Mesenchymal stem cell (in vitro differentiated cells and primary cell): ENCODE measurements at regions not wholly inside any gene's neighbourhood (a gene's known extent, or its start where the extent isn't known, plus 50 kb on each side); places are given as distances from the start of the nearest gene placed in this dataset.

Source experiments
- DNase-seq: peaks from one replicate; pipeline ENCODE4 v3.0.0-alpha.2; 2013
- H2AFZ ChIP-seq: one replicate; pipeline ENCODE4 v1.6.1; 2013; ENCODE audit warnings: low read depth, mild to moderate bottlenecking, control low read depth, inconsistent platforms, low read length, moderate library complexity
- H2AK5ac ChIP-seq: 2 replicates; pipeline ENCODE4 v1.6.1; 2013; ENCODE audit warnings: low read length, moderate library complexity, mild to moderate bottlenecking, inconsistent platforms; ENCODE audit not compliant: severe bottlenecking
- H2BK120ac ChIP-seq: one replicate; pipeline ENCODE4 v1.6.1; 2013; ENCODE audit warnings: low read depth, mild to moderate bottlenecking, inconsistent platforms, low read length, moderate library complexity
- H2BK12ac ChIP-seq, 2 experiments: one replicate each; pipeline ENCODE4 v1.6.1; 2013; ENCODE audit warnings: inconsistent platforms in 2 of 2, low read length in 2 of 2, mild to moderate bottlenecking in 2 of 2, moderate library complexity in 2 of 2, control low read depth in 1 of 2
- H2BK15ac ChIP-seq: one replicate; pipeline ENCODE4 v1.6.1; 2013; ENCODE audit warnings: mild to moderate bottlenecking, low read depth, inconsistent platforms; ENCODE audit not compliant: poor library complexity, severe bottlenecking
- H2BK5ac ChIP-seq: 2 replicates; pipeline ENCODE4 v1.6.1; 2013; ENCODE audit warnings: low read depth, mild to moderate bottlenecking, low read length, control low read depth, inconsistent platforms; ENCODE audit not compliant: poor library complexity, severe bottlenecking
- H3K14ac ChIP-seq, 2 experiments: one replicate each; pipeline ENCODE4 v1.6.1; 2013; ENCODE audit warnings: inconsistent platforms in 2 of 2, low read length in 2 of 2, control low read depth in 1 of 2, mild to moderate bottlenecking in 1 of 2, moderate library complexity in 1 of 2
- H3K18ac ChIP-seq, 2 experiments: one replicate each; pipeline ENCODE4 v1.6.1; 2013; ENCODE audit warnings: inconsistent platforms in 2 of 2, low read length in 2 of 2, control low read depth in 1 of 2, low read depth in 1 of 2, mild to moderate bottlenecking in 1 of 2
- H3K23ac ChIP-seq, 2 experiments: one replicate each; pipeline ENCODE4 v1.6.1; 2013; ENCODE audit warnings: inconsistent platforms in 2 of 2, low read length in 2 of 2, mild to moderate bottlenecking in 2 of 2, moderate library complexity in 2 of 2, control low read depth in 1 of 2
- H3K27ac ChIP-seq: 2 replicates; pipeline ENCODE4 v1.5.1; 2013; ENCODE audit warnings: mild to moderate bottlenecking, moderate library complexity, low read length, control low read depth, inconsistent platforms; ENCODE audit not compliant: poor library complexity, severe bottlenecking
- H3K27me3 ChIP-seq, 2 experiments: 2 replicates each; pipeline versions ENCODE4 v1.6.1 to v1.7.0; 2013; ENCODE audit warnings: low read length in 2 of 2, mild to moderate bottlenecking in 2 of 2, moderate library complexity in 2 of 2, control low read depth in 1 of 2, inconsistent platforms in 1 of 2; ENCODE audit not compliant: control insufficient read depth in 1 of 2, insufficient read depth in 1 of 2
- H3K36me3 ChIP-seq, 2 experiments: 2 replicates each; pipeline versions ENCODE4 v1.6.1 to v1.7.0; 2013; ENCODE audit warnings: low read length in 2 of 2, control low read depth in 1 of 2, inconsistent platforms in 1 of 2, low read depth in 1 of 2, mild to moderate bottlenecking in 1 of 2; ENCODE audit not compliant: insufficient read depth in 2 of 2, control insufficient read depth in 1 of 2
- H3K4ac ChIP-seq, 2 experiments: one replicate each; pipeline ENCODE4 v1.6.1; 2013; ENCODE audit warnings: inconsistent platforms in 2 of 2, low read length in 2 of 2, mild to moderate bottlenecking in 2 of 2, moderate library complexity in 2 of 2, control low read depth in 1 of 2, low read depth in 1 of 2
- H3K4me1 ChIP-seq: 2 replicates; pipeline ENCODE4 v1.6.1; 2013; ENCODE audit warnings: low read depth, low read length, control low read depth; ENCODE audit not compliant: control insufficient read depth, insufficient read depth
- H3K4me2 ChIP-seq: 2 replicates; pipeline ENCODE4 v1.6.1; 2013; ENCODE audit warnings: low read length, mild to moderate bottlenecking, inconsistent platforms; ENCODE audit not compliant: poor library complexity, severe bottlenecking
- H3K4me3 ChIP-seq, 2 experiments: 2 replicates each; pipeline versions ENCODE4 v1.5.1 to v1.7.0; 2013; ENCODE audit warnings: low read length in 2 of 2, mild to moderate bottlenecking in 2 of 2, control low read depth in 1 of 2, low read depth in 1 of 2; ENCODE audit not compliant: insufficient read depth in 1 of 2
- H3K79me1 ChIP-seq: replicated peaks from 2 replicates; pipeline ENCODE4 v1.6.1; 2013; ENCODE audit warnings: mild to moderate bottlenecking, control low read depth, low read length, inconsistent platforms; ENCODE audit not compliant: poor library complexity, severe bottlenecking
- H3K9ac ChIP-seq: 2 replicates; pipeline ENCODE4 v1.7.0; 2013; ENCODE audit warnings: mild to moderate bottlenecking, low read length, moderate library complexity
- H3K9me3 ChIP-seq: 2 replicates; pipeline ENCODE4 v1.7.0; 2013; ENCODE audit warnings: mild to moderate bottlenecking, low read length; ENCODE audit not compliant: control insufficient read depth
- H4K8ac ChIP-seq: one replicate; pipeline ENCODE4 v1.6.1; 2013; ENCODE audit warnings: inconsistent platforms, mild to moderate bottlenecking, low read length, moderate library complexity
- H4K91ac ChIP-seq: one replicate; pipeline ENCODE4 v1.6.1; 2013; ENCODE audit warnings: mild to moderate bottlenecking, low read length, inconsistent platforms
- WGBS: methylation state at CpG from one replicate; pipeline ENCODE4 v1.1.7; 2013; ENCODE audit warnings: mixed read lengths; 5-methylcytosine and 5-hydroxymethylcytosine counted together

DNA sequence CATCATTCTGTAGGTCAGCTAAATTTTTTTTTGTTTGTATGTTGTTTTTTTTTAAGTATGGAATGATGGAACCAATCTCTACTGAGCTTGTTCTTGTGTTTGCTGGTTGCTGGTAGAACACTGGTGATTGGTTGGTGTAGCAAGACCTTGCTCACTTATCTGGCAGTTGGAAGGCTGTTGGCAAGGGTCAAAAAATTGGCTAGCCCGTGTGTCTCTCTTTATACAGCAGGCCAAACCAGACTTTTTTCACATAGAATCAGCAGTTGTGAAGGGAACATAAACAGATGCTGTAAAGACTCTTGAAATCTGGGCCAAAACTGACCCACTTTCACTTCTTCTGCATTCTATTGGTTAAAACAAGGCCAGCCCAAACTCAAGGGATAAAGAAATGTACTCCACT, 2026.5 kb downstream of the LRRC4C start:
- Histone ChIP-seq H4K8ac (no peak overlapping the region), H2AK5ac (no peak overlapping the region), H3K4me2 (no peak overlapping the region), H2BK5ac (no peak overlapping the region), H3K4me1 (no peaks in the 10 kb centered on the region), H2AFZ (no peak overlapping the region), H3K14ac (no peak overlapping the region), H4K91ac (no peak overlapping the region), H3K9me3 (no peaks in the 10 kb centered on the region), H3K23ac (no peak overlapping the region), H3K36me3 (no peaks in the 10 kb centered on the region), H3K9ac (no peak overlapping the region), H3K4ac (no peak overlapping the region), H3K4me3 (no peak overlapping the region), H3K27me3 (no peaks in the 10 kb centered on the region), H3K27ac (no peak overlapping the region), H2BK12ac (no peak overlapping the region), H3K79me1 (no peaks in the 10 kb centered on the region), H3K18ac (no peak overlapping the region), H2BK120ac (no peak overlapping the region), H2BK15ac (no peak overlapping the region)
- DNase-seq = no peak
- 20% methylated on average over 1 of the region's 1 CpG for WGBS

DNA sequence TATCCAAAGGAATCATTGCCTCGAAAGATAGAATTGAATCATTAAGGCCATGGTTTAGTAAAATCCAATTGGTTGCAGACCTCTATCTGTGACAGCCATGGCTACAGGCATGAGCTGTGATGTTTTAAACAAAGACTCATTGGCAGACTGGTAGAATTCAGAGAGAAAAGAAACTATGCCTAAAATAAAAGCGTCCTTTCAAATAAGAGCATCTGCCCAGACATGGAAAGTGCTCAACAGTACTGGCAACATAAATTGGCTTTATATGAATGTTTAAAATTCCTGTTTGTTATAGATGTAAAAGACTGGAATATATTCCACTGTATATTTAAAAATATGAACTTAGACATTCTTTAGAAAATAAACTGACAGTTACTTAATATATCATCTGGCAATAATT, 2034.2 kb downstream of the LRRC4C start:
- Histone ChIP-seq H3K4me2 (no peak overlapping the region), H2BK12ac (no peak overlapping the region), H3K18ac (no peak overlapping the region), H4K8ac (no peak overlapping the region), H3K27me3 (no peaks in the 10 kb centered on the region), H3K4me1 (no peaks in the 10 kb centered on the region), H3K4ac (no peak overlapping the region), H2BK15ac (no peak overlapping the region), H3K23ac (no peak overlapping the region), H3K9ac (no peak overlapping the region), H3K4me3 (no peak overlapping the region), H2BK120ac (no peak overlapping the region), H3K14ac (no peak overlapping the region), H3K79me1 (no peaks in the 10 kb centered on the region), H3K9me3 (no peaks in the 10 kb centered on the region), H4K91ac (no peak overlapping the region), H3K27ac (no peak overlapping the region), H3K36me3 (no peaks in the 10 kb centered on the region), H2AFZ (no peak overlapping the region), H2AK5ac (no peak overlapping the region), H2BK5ac (no peak overlapping the region)
- no peak for DNase-seq
- 100% methylated on average over 1 of the region's 2 CpGs for WGBS

DNA sequence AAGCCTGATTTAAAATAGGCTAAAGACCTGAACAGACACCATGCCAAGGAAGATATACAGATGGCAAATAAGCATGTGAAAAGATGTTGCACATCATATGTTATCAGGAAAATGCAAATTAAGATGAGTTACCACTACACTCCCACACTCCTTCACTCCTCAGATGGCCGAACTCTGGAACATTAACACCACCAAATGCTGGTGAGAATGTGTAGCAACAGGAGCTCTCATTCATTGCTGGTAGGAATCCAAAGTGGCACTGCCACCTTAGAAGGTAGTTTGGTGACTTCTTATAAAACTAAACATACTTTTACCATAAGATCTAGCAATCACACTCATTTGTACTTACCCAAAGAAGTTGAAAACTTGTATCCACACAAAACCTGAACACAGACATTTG, 2047.3 kb downstream of the LRRC4C start:
- H3K4me1 ChIP-seq = no peaks in the 10 kb centered on the region
- H3K23ac ChIP-seq = no peak overlapping the region
- H3K27ac ChIP-seq = no peak overlapping the region
- H2BK15ac ChIP-seq = no peak overlapping the region
- 50% methylated on average over 1 of the region's 1 CpG for WGBS
- H2AFZ ChIP-seq = no peak overlapping the region
- H2BK12ac ChIP-seq = no peak overlapping the region
- H3K27me3 ChIP-seq = no peaks in the 10 kb centered on the region
- H3K9ac ChIP-seq = no peak overlapping the region
- no peak overlapping the region for H4K8ac ChIP-seq
- no peak overlapping the region for H2AK5ac ChIP-seq
- H3K14ac ChIP-seq = no peak overlapping the region
- H3K79me1 ChIP-seq = no peaks in the 10 kb centered on the region
- no peaks in the 10 kb centered on the region for H3K36me3 ChIP-seq
- H3K4ac ChIP-seq = no peak overlapping the region
- H3K4me2 ChIP-seq = no peak overlapping the region
- no peak overlapping the region for H4K91ac ChIP-seq
- H2BK120ac ChIP-seq = no peak overlapping the region
- H2BK5ac ChIP-seq = no peak overlapping the region
- H3K9me3 ChIP-seq = peaks cover 11% of the 10 kb centered on the region
- no peak overlapping the region for H3K18ac ChIP-seq
- DNase-seq = no peak
- H3K4me3 ChIP-seq = no peak overlapping the region

DNA sequence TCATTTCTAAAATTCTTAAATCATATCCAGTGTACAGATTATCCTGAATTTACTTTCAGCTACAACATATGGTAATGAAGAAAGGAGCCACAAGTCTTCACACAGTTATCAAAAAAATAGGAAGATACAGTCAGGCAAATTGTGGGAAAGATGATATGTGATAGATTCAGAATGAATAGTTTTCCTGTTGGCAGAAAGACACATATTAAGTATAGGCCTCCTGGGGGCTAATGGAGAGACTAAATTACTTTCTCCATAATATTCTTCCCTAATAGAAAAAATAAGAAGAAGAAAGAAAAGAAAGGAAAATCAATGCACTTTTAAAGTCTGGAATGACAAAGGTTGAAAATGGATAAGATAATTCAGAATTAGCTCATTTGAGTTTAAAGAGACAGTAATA, 2073.5 kb downstream of the LRRC4C start:
- no peak overlapping the region for H3K14ac ChIP-seq
- H3K27me3 ChIP-seq = no peaks in the 10 kb centered on the region
- no peak overlapping the region for H3K4me2 ChIP-seq
- no peaks in the 10 kb centered on the region for H3K4me1 ChIP-seq
- H2BK12ac ChIP-seq = no peak overlapping the region
- H2BK15ac ChIP-seq = no peak overlapping the region
- no peak overlapping the region for H3K23ac ChIP-seq
- no peak overlapping the region for H2AK5ac ChIP-seq
- no peak overlapping the region for H3K4me3 ChIP-seq
- peaks cover 4% of the 10 kb centered on the region for H3K9me3 ChIP-seq
- H2BK120ac ChIP-seq = no peak overlapping the region
- DNase-seq = no peak
- H3K18ac ChIP-seq = no peak overlapping the region
- H2AFZ ChIP-seq = no peak overlapping the region
- H4K8ac ChIP-seq = no peak overlapping the region
- H3K9ac ChIP-seq = no peak overlapping the region
- H2BK5ac ChIP-seq = no peak overlapping the region
- no peak overlapping the region for H3K4ac ChIP-seq
- no peaks in the 10 kb centered on the region for H3K79me1 ChIP-seq
- H4K91ac ChIP-seq = no peak overlapping the region
- no peak overlapping the region for H3K27ac ChIP-seq
- no peaks in the 10 kb centered on the region for H3K36me3 ChIP-seq
